CD4-positive, alpha-beta T cell (primary cell): ENCODE measurements at regions not wholly inside any gene's neighbourhood (a gene's known extent, or its start where the extent isn't known, plus 50 kb on each side); places are given as distances from the start of the nearest gene placed in this dataset.

Source experiments
- ATAC-seq: fragments of 200-7000 bp; cut with Tn5 transposase; one replicate; pipeline ENCODE4 v1.10.0; 2022; ENCODE audit warnings: mild to moderate bottlenecking; ENCODE audit not compliant: poor library complexity
- CTCF ChIA-PET: fragments of 350-600 bp; sonication (Branson Sonifier 250); formaldehyde crosslinking; loops from one replicate; lab custom pipeline; 2021; ENCODE audit warnings: antibody characterized with exemption, inconsistent platforms; lab: Charles Lee
- POLR2A ChIA-PET: fragments of 350-600 bp; sonication (Branson Sonifier 250); formaldehyde crosslinking; loops from one replicate; lab custom pipeline; 2021; ENCODE audit warnings: antibody characterized with exemption, inconsistent platforms; lab: Charles Lee
- DNase-seq, 14 experiments: peaks; one replicate each; pipeline ENCODE4 v3.0.0-alpha.2; 2013 to 2020; ENCODE audit warnings: mixed read lengths in 2 of 14
- H3K27ac ChIP-seq, 2 donors: one replicate each; pipeline versions ENCODE4 v1.5.1 to v1.7.0; 2013; ENCODE audit warnings: low read length in 2 of 2, low read depth in 1 of 2, mild to moderate bottlenecking in 1 of 2
- H3K27me3 ChIP-seq, 2 experiments: 1 replicate in 1 of 2; 2 replicates in 1 of 2; pipeline versions ENCODE4 v1.6.1 to v1.7.0; 2013; ENCODE audit warnings: low read length in 2 of 2, control low read depth in 1 of 2, mild to moderate bottlenecking in 1 of 2, moderate library complexity in 1 of 2; ENCODE audit not compliant: insufficient read depth in 2 of 2, control insufficient read depth in 1 of 2
- H3K36me3 ChIP-seq: one replicate; pipeline ENCODE4 v1.6.1; 2013; ENCODE audit warnings: low read length, control low read depth; ENCODE audit not compliant: insufficient read depth
- H3K4me1 ChIP-seq: one replicate; pipeline ENCODE4 v1.6.1; 2013; ENCODE audit warnings: low read length, control low read depth; ENCODE audit not compliant: insufficient read depth
- H3K4me3 ChIP-seq: one replicate; pipeline ENCODE4 v1.5.1; 2013; ENCODE audit warnings: mild to moderate bottlenecking, low read length, moderate library complexity
- H3K9me3 ChIP-seq, 2 experiments: 1 replicate in 1 of 2; 2 replicates in 1 of 2; pipeline versions ENCODE4 v1.6.1 to v1.7.0; 2013; ENCODE audit warnings: low read length in 2 of 2, mild to moderate bottlenecking in 2 of 2, control low read depth in 1 of 2, moderate library complexity in 1 of 2; ENCODE audit not compliant: control insufficient read depth in 1 of 2, insufficient read depth in 1 of 2
- H3K27ac Mint-ChIP-seq: one replicate; pipeline ENCODE4 v1.8.0; 2020; ENCODE audit warnings: mixed read lengths
- H3K27me3 Mint-ChIP-seq: one replicate; pipeline ENCODE4 v1.8.0; 2021; ENCODE audit warnings: mixed read lengths
- H3K36me3 Mint-ChIP-seq: one replicate; pipeline ENCODE4 v1.8.0; 2021; ENCODE audit warnings: low read depth, mixed read lengths
- H3K4me1 Mint-ChIP-seq: one replicate; pipeline ENCODE4 v1.8.0; 2021; ENCODE audit warnings: low read depth, mixed read lengths
- H3K4me3 Mint-ChIP-seq: one replicate; pipeline ENCODE4 v1.8.0; 2020; ENCODE audit warnings: mild to moderate bottlenecking, mixed read lengths
- H3K9me3 Mint-ChIP-seq: one replicate; pipeline ENCODE4 v1.8.0; 2020; ENCODE audit warnings: mixed read lengths
- intact Hi-C, 2 experiments: fragments of 100-400 bp; cut with DNase I in 1 of 2; cut with micrococcal nuclease in 1 of 2; formaldehyde crosslinking; loops; one replicate each; pipeline versions ENCODE4 v1.15.1 to v1.9.0; 2023 to 2025; cut with DNase I, micrococcal nuclease
- TF ChIP-seq, protein P1 (sequence below): fragments of 200-600 bp; IDR thresholded peaks from one replicate; pipeline ENCODE4 v1.8.0; 2022; ENCODE audit warnings: antibody characterized with exemption, mild to moderate bottlenecking

DNA sequence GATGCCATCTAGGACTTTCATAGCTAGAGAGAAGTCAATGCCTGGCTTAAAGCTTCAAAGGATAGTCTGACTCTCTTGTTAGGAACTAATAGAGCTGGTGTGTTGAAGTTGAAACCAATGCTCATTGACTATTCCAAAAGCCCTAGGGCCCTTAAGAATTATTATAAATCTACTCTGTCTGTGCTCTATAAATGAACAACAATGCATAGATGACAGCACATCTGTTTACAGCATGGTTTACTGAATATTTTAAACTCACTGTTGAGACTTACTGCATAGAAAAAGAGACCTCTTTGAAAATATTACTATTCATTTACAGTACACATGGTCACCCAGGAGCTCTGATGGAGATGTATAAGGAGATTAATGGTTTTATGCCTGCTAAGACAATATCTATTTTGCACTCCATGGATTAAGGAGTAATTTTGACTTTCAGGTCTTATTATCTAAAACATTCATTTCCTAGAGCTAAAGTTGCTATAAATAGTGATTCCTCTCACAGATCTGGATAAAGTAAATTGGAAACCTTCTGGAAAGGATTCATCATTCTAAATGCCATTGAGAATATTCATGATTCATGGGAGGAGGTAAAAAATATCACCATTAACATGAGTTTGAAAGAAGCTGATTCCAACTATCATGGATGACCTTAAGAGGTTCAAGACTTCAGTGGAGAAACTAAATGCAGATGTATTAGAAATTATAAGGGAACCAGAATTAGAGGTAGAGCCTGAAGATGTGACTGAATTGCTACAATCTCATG is 763.5 kb upstream of the MAP3K7 start:
- Histone ChIP-seq H3K4me1 (no peaks in the 10 kb centered on the region), H3K36me3 (no peaks in the 10 kb centered on the region), H3K27ac (no peak overlapping the region), H3K27me3 (no peaks in the 10 kb centered on the region), H3K4me3 (no peak overlapping the region), H3K9me3 (no peaks in the 10 kb centered on the region)
- ChIA-PET POLR2A (no interaction called here), CTCF (no interaction called here)
- no peak overlapping the region for H3K27ac Mint-ChIP-seq
- no peaks in the 10 kb centered on the region for H3K4me1 Mint-ChIP-seq
- no peak for ATAC-seq
- no peaks in the 10 kb centered on the region for H3K36me3 Mint-ChIP-seq
- no peak overlapping the region for H3K4me3 Mint-ChIP-seq
- no peaks in the 10 kb centered on the region for H3K9me3 Mint-ChIP-seq
- intact Hi-C loops = no loop called here
- H3K27me3 Mint-ChIP-seq = no peaks in the 10 kb centered on the region
- DNase-seq = no peak
- TF ChIP-seq, protein P1, sequence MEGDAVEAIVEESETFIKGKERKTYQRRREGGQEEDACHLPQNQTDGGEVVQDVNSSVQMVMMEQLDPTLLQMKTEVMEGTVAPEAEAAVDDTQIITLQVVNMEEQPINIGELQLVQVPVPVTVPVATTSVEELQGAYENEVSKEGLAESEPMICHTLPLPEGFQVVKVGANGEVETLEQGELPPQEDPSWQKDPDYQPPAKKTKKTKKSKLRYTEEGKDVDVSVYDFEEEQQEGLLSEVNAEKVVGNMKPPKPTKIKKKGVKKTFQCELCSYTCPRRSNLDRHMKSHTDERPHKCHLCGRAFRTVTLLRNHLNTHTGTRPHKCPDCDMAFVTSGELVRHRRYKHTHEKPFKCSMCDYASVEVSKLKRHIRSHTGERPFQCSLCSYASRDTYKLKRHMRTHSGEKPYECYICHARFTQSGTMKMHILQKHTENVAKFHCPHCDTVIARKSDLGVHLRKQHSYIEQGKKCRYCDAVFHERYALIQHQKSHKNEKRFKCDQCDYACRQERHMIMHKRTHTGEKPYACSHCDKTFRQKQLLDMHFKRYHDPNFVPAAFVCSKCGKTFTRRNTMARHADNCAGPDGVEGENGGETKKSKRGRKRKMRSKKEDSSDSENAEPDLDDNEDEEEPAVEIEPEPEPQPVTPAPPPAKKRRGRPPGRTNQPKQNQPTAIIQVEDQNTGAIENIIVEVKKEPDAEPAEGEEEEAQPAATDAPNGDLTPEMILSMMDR = no peak

DNA sequence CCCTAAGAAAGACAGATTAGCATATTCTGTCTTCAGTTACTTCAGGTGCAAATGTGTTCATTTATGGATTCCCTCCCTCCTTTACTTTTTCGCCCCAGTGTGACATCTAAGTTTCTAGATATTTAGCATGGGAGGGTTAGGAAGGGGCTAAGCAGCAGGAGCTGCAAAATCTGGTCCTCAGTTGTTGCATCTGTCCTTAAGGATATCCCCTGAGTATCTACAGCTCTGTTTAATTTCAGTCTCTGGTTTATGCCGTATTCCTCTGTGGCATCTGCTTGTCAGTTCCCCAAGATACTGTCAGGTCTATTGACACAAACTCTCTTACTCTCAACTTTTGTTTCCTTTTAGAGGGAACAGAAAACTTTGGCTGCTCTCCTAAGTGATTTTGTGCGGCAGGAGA is 754.6 kb upstream of the MAP3K7 start:
- intact Hi-C loops = no loop called here

DNA sequence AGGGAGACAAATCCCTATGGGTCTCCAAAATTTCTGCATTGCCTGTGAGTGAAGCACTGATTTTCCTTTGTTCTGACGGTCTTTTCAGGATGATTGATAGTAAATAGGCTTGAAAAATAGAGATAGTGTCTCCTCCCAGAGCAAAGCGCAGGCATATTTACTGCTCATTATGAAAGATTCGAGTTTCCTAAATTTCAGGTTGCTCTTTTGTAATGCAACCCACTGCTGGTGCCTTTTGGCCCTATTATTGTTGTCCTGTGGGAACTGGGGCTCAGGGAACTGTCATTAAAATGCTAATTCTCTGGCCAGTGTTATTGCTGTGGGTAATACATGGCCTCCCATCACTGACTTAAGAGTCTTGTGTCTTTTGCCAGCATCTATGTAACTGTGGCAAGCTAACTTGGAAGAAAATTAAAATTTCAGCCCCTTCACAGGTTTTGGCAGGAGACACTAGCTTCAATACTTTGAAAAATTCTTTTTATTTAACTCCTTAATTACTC is 754.1 kb upstream of the MAP3K7 start:
- H3K4me1 ChIP-seq = no peaks in the 10 kb centered on the region
- DNase-seq (no peak), ATAC-seq (no peak)
- no peaks in the 10 kb centered on the region for H3K27me3 Mint-ChIP-seq
- CTCF ChIA-PET = no interaction called here
- no peaks in the 10 kb centered on the region for H3K9me3 Mint-ChIP-seq
- POLR2A ChIA-PET = no interaction called here
- no peaks in the 10 kb centered on the region for H3K27me3 ChIP-seq
- H3K36me3 ChIP-seq = no peaks in the 10 kb centered on the region
- H3K27ac Mint-ChIP-seq = no peak overlapping the region
- H3K4me3 ChIP-seq = no peak overlapping the region
- TF ChIP-seq, protein P1 = no peak
- H3K4me1 Mint-ChIP-seq = no peaks in the 10 kb centered on the region
- intact Hi-C loops = no loop called here
- H3K36me3 Mint-ChIP-seq = no peaks in the 10 kb centered on the region
- no peak overlapping the region for H3K27ac ChIP-seq
- H3K4me3 Mint-ChIP-seq = no peak overlapping the region
- peaks cover 0 to 5% of the 10 kb centered on the region in 2 experiments for H3K9me3 ChIP-seq

More for the DNA sequence above, 754.6 kb upstream of the MAP3K7 start:
- Mint-ChIP-seq H3K27me3 (no peaks in the 10 kb centered on the region), H3K27ac (no peak overlapping the region), H3K9me3 (no peaks in the 10 kb centered on the region), H3K4me3 (no peak overlapping the region), H3K36me3 (no peaks in the 10 kb centered on the region), H3K4me1 (no peaks in the 10 kb centered on the region)
- ATAC-seq = no peak
- no peaks in the 10 kb centered on the region for H3K4me1 ChIP-seq
- peaks cover 0 to under 1% of the 10 kb centered on the region in 2 experiments for H3K9me3 ChIP-seq
- no peaks in the 10 kb centered on the region for H3K36me3 ChIP-seq
- no peak overlapping the region for H3K27ac ChIP-seq
- POLR2A ChIA-PET = no interaction called here
- H3K27me3 ChIP-seq = no peaks in the 10 kb centered on the region
- CTCF ChIA-PET = no interaction called here
- no peak overlapping the region for H3K4me3 ChIP-seq
- TF ChIP-seq, protein P1 = no peak
- DNase-seq = no peak
